A673 (cell line): ENCODE measurements at regions not wholly inside any gene's neighbourhood (a gene's known extent, or its start where the extent isn't known, plus 50 kb on each side); places are given as distances from the start of the nearest gene placed in this dataset.
"Not testable (repeated sequence)": the region's sequence is repeated elsewhere in the genome, so short reads cannot be mapped to it uniquely, and the experiment has no call there.

Experiments
- CTCF ChIP-seq: fragments of 300-800, 200-600 bp; sonication (generic); conservative IDR thresholded peaks from 2 replicates; pipeline ENCODE4 v1.5.1; 2017; ENCODE audit warnings: low read depth, mild to moderate bottlenecking, antibody characterized with exemption, low read length, moderate library complexity, mixed read lengths
- EZH2 ChIP-seq: fragments of 200-600 bp; sonication (generic); IDR thresholded peaks from 2 replicates; pipeline ENCODE4 v1.6.1; 2017; ENCODE audit warnings: borderline replicate concordance, low read depth, mild to moderate bottlenecking, mixed read lengths, antibody characterized with exemption, low read length; ENCODE audit not compliant: poor library complexity, severe bottlenecking

- TF ChIP-seq CTCF, EZH2: not testable (repeated sequence)
These were observed 2654.3 kb upstream of the DEFB115 start for GRCh38 chr20:28603218-28603577.
